Neural progenitor cell (in vitro differentiated cells): ENCODE measurements at regions not wholly inside any gene's neighbourhood (a gene's known extent, or its start where the extent isn't known, plus 50 kb on each side); places are given as distances from the start of the nearest gene placed in this dataset.
"Not testable (repeated sequence)": the region's sequence is repeated elsewhere in the genome, so short reads cannot be mapped to it uniquely, and the experiment has no call there.

ENCODE experiments used
- DNase-seq: peaks from one replicate; pipeline ENCODE4 v3.0.0-alpha.2; 2016; ENCODE audit warnings: low spot score
- H2AFZ ChIP-seq: fragments of 200-600 bp; sonication (generic); replicated peaks from 2 replicates; pipeline ENCODE4 v1.6.1; 2016; ENCODE audit warnings: antibody characterized with exemption
- H3F3A ChIP-seq: fragments of 200-600 bp; sonication (generic); 2 replicates; pipeline ENCODE4 v1.6.1; 2016; ENCODE audit warnings: antibody characterized with exemption, low read depth
- H3K27ac ChIP-seq: fragments of 200-600 bp; sonication (generic); 2 replicates; pipeline ENCODE4 v1.5.1; 2016; ENCODE audit warnings: mild to moderate bottlenecking
- H3K27me3 ChIP-seq: fragments of 200-600 bp; sonication (generic); 2 replicates; pipeline ENCODE4 v1.6.1; 2016; ENCODE audit warnings: mild to moderate bottlenecking, moderate library complexity
- H3K36me3 ChIP-seq: fragments of 200-600 bp; sonication (generic); 2 replicates; pipeline ENCODE4 v1.5.1; 2016
- H3K4me1 ChIP-seq: fragments of 200-600 bp; sonication (generic); 2 replicates; pipeline ENCODE4 v1.6.1; 2016; ENCODE audit warnings: mixed run types
- H3K4me2 ChIP-seq: fragments of 200-600 bp; sonication (generic); 2 replicates; pipeline ENCODE4 v1.6.1; 2016
- H3K4me3 ChIP-seq: fragments of 200-600 bp; sonication (generic); 2 replicates; pipeline ENCODE4 v1.5.1; 2016
- H3K79me2 ChIP-seq: fragments of 200-600 bp; sonication (generic); 2 replicates; pipeline ENCODE4 v1.6.1; 2016; ENCODE audit warnings: low read depth
- H3K9ac ChIP-seq: fragments of 200-600 bp; sonication (generic); 2 replicates; pipeline ENCODE4 v1.6.1; 2016
- H3K9me3 ChIP-seq: fragments of 200-600 bp; sonication (generic); 2 replicates; pipeline ENCODE4 v1.5.1; 2016; ENCODE audit warnings: low read depth
- H4K20me1 ChIP-seq: fragments of 200-600 bp; sonication (generic); 2 replicates; pipeline ENCODE4 v1.6.1; 2016; ENCODE audit warnings: low read depth
- H3K27ac Mint-ChIP-seq: 3 replicates; pipeline ENCODE4 v1.8.0; 2021; ENCODE audit warnings: mixed read lengths
- H3K27me3 Mint-ChIP-seq: 2 replicates; pipeline ENCODE4 v1.8.0; 2022; ENCODE audit warnings: low read depth, mild to moderate bottlenecking, inconsistent platforms, moderate library complexity, mixed read lengths; ENCODE audit not compliant: insufficient read depth
- H3K36me3 Mint-ChIP-seq: 3 replicates; pipeline ENCODE4 v1.8.0; 2021; ENCODE audit warnings: mixed read lengths
- H3K4me1 Mint-ChIP-seq: 3 replicates; pipeline ENCODE4 v1.8.0; 2021; ENCODE audit warnings: mixed read lengths
- H3K4me3 Mint-ChIP-seq: 3 replicates; pipeline ENCODE4 v1.8.0; 2021; ENCODE audit warnings: mild to moderate bottlenecking, moderate library complexity, mixed read lengths
- H3K9me3 Mint-ChIP-seq: 3 replicates; pipeline ENCODE4 v1.8.0; 2020; ENCODE audit warnings: mixed read lengths
- CTCF ChIP-seq: fragments of 200-600 bp; sonication (generic); IDR thresholded peaks from 2 replicates; pipeline ENCODE4 v1.5.1; 2017; ENCODE audit warnings: antibody characterized with exemption, mild to moderate bottlenecking

GRCh38 chr1:121019715-121020349 lies 130.3 kb downstream of the PPIAL4A start:
- not testable (repeated sequence) for H3K9ac ChIP-seq, H3K4me1 Mint-ChIP-seq, DNase-seq, H3K4me1 ChIP-seq, H3K79me2 ChIP-seq, H3K36me3 ChIP-seq, H3K4me2 ChIP-seq, H3K36me3 Mint-ChIP-seq, H3F3A ChIP-seq, H3K4me3 ChIP-seq, H4K20me1 ChIP-seq, H3K4me3 Mint-ChIP-seq, H3K27ac ChIP-seq, H3K27ac Mint-ChIP-seq, H2AFZ ChIP-seq, H3K27me3 Mint-ChIP-seq, H3K9me3 Mint-ChIP-seq, H3K27me3 ChIP-seq, H3K9me3 ChIP-seq
- TF ChIP-seq CTCF: peak; percentile 35

- H4K20me1 ChIP-seq, H3K4me1 Mint-ChIP-seq, H3K9ac ChIP-seq, H3K4me1 ChIP-seq, H3K27ac ChIP-seq, H3K27me3 Mint-ChIP-seq, H3F3A ChIP-seq, H3K36me3 Mint-ChIP-seq, H3K9me3 Mint-ChIP-seq, H3K36me3 ChIP-seq, H3K79me2 ChIP-seq, H3K27me3 ChIP-seq, H3K9me3 ChIP-seq, H2AFZ ChIP-seq: not testable (repeated sequence)
- Mint-ChIP-seq H3K27ac (peak overlapping the region; percentile 72), H3K4me3 (peak overlapping the region; percentile 81)
- Histone ChIP-seq H3K4me3 (peak overlapping the region; percentile 58), H3K4me2 (peak overlapping the region; percentile 79)
- DNase-seq: peak; percentile 63
Observed at GRCh38 chr1:121020350-121021236, 131.0 kb downstream of the PPIAL4A start.

- not testable (repeated sequence) for H3K79me2 ChIP-seq, H3K27me3 ChIP-seq, H4K20me1 ChIP-seq, H3F3A ChIP-seq, H3K9me3 Mint-ChIP-seq, H3K4me3 Mint-ChIP-seq, H3K27ac Mint-ChIP-seq, H3K4me1 ChIP-seq, H3K9ac ChIP-seq, H3K36me3 Mint-ChIP-seq, H3K36me3 ChIP-seq, H3K9me3 ChIP-seq, H3K27me3 Mint-ChIP-seq, H3K4me1 Mint-ChIP-seq, DNase-seq, H3K27ac ChIP-seq
- H3K4me2 ChIP-seq: peak overlapping the region; percentile 57
- H3K4me3 ChIP-seq: peak overlapping the region; percentile 58
- H2AFZ ChIP-seq: peak overlapping the region; percentile 85
Observed at GRCh38 chr1:121021716-121022115, 132.1 kb downstream of the PPIAL4A start.

GRCh38 chr1:121032878-121033494 lies 143.4 kb downstream of the PPIAL4A start:
- not testable (repeated sequence) for H3K27ac Mint-ChIP-seq, H4K20me1 ChIP-seq, H3K27me3 ChIP-seq, H3K36me3 Mint-ChIP-seq, H3K9me3 Mint-ChIP-seq, H3K79me2 ChIP-seq, H3K9me3 ChIP-seq, H3K4me1 Mint-ChIP-seq, H3K4me3 Mint-ChIP-seq, H2AFZ ChIP-seq, DNase-seq, H3F3A ChIP-seq, H3K27ac ChIP-seq, H3K36me3 ChIP-seq, H3K27me3 Mint-ChIP-seq, H3K4me3 ChIP-seq, H3K9ac ChIP-seq, H3K4me2 ChIP-seq, H3K4me1 ChIP-seq

GRCh38 chr1:121036792-121037191 lies 147.2 kb downstream of the PPIAL4A start:
- not testable (repeated sequence) for H3K79me2 ChIP-seq, H3K36me3 Mint-ChIP-seq, H3K27me3 ChIP-seq, H3K27me3 Mint-ChIP-seq, H3F3A ChIP-seq, DNase-seq, H3K36me3 ChIP-seq, H3K4me3 ChIP-seq, H3K4me2 ChIP-seq, H2AFZ ChIP-seq, H3K4me1 Mint-ChIP-seq, H3K9ac ChIP-seq, H3K27ac ChIP-seq, H3K9me3 Mint-ChIP-seq, H3K4me3 Mint-ChIP-seq, H3K4me1 ChIP-seq, H4K20me1 ChIP-seq, H3K27ac Mint-ChIP-seq, H3K9me3 ChIP-seq

GRCh38 chr1:121040974-121041373 lies 143.2 kb downstream of the FAM72B start:
- H3K4me3 Mint-ChIP-seq, H3K27ac Mint-ChIP-seq: not testable (repeated sequence)

GRCh38 chr1:121041497-121041896 lies 142.6 kb downstream of the FAM72B start:
- H3F3A ChIP-seq, DNase-seq, H3K4me2 ChIP-seq, H3K4me3 Mint-ChIP-seq, H3K27me3 ChIP-seq, H3K4me3 ChIP-seq, H3K4me1 Mint-ChIP-seq, H3K79me2 ChIP-seq, H3K9ac ChIP-seq, H3K27ac ChIP-seq, H3K36me3 ChIP-seq, H3K27ac Mint-ChIP-seq, H3K36me3 Mint-ChIP-seq, H3K27me3 Mint-ChIP-seq, H3K9me3 Mint-ChIP-seq, H4K20me1 ChIP-seq, H2AFZ ChIP-seq, H3K9me3 ChIP-seq, H3K4me1 ChIP-seq: not testable (repeated sequence)

More at GRCh38 chr1:121040974-121041373, 143.2 kb downstream of the FAM72B start:
- H3F3A ChIP-seq, H4K20me1 ChIP-seq, H3K4me3 ChIP-seq, H3K9ac ChIP-seq, H3K27ac ChIP-seq, DNase-seq, H3K4me2 ChIP-seq, H3K4me1 Mint-ChIP-seq, H3K79me2 ChIP-seq, H3K4me1 ChIP-seq, H3K27me3 ChIP-seq, H3K36me3 Mint-ChIP-seq, H3K9me3 ChIP-seq, H3K9me3 Mint-ChIP-seq, H3K27me3 Mint-ChIP-seq, H3K36me3 ChIP-seq, H2AFZ ChIP-seq: not testable (repeated sequence)
